Activated naive CD8-positive, alpha-beta T cell treated with anti-CD3 and anti-CD28 coated beads, Interleukin-2, amount 50 U/mL, for 24 hours (primary cell): ENCODE measurements at regions not wholly inside any gene's neighbourhood (a gene's known extent, or its start where the extent isn't known, plus 50 kb on each side); places are given as distances from the start of the nearest gene placed in this dataset.
A peak's percentile ranks its signal among the peaks of the same experiment; 100 is the strongest.

ENCODE experiments used
- ATAC-seq: fragments of 150-1000 bp; cut with Tn5 transposase; one replicate; pipeline ENCODE4 v1.10.0; 2021
- DNase-seq: peaks from one replicate; pipeline ENCODE4 v3.0.0; 2021
- H3K27ac Mint-ChIP-seq: one replicate; pipeline ENCODE4 v1.8.0; 2021; ENCODE audit warnings: mild to moderate bottlenecking, mixed read lengths
- H3K27me3 Mint-ChIP-seq: one replicate; pipeline ENCODE4 v1.8.0; 2021; ENCODE audit warnings: mixed read lengths
- H3K36me3 Mint-ChIP-seq: one replicate; pipeline ENCODE4 v1.8.0; 2021; ENCODE audit warnings: low read depth, mixed read lengths
- H3K4me1 Mint-ChIP-seq: one replicate; pipeline ENCODE4 v1.8.0; 2021; ENCODE audit warnings: mixed read lengths
- H3K4me3 Mint-ChIP-seq: one replicate; pipeline ENCODE4 v1.8.0; 2021; ENCODE audit warnings: mild to moderate bottlenecking, moderate library complexity, mixed read lengths
- H3K9me3 Mint-ChIP-seq: one replicate; pipeline ENCODE4 v1.8.0; 2021; ENCODE audit warnings: mixed read lengths

DNA sequence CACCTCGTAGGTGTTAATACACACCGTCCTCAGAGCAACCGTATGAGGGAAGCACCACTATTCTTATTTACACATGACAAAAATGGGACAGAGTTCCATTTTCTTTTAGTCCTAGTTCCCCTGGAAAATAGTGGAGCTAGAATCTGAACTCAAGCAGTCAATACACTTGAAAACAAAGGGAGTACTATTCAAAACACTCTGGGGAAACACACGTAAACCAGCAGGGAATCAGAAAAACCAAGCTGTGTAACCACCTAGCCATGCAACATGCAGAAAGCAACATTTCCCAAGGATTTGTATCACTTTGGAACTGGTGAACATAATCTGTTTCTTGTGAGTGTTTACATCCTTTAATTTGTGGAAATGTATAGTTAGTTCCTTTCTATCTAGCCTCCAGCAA, 208.2 kb downstream of the UBE2E3 start:
- no peaks in the 10 kb centered on the region for H3K27me3 Mint-ChIP-seq
- H3K4me3 Mint-ChIP-seq: no peak overlapping the region
- H3K27ac Mint-ChIP-seq: no peak overlapping the region
- H3K4me1 Mint-ChIP-seq: peaks cover 42% of the 10 kb centered on the region
- no peaks in the 10 kb centered on the region for H3K9me3 Mint-ChIP-seq
- ATAC-seq (no peak), DNase-seq (no peak)
- H3K36me3 Mint-ChIP-seq: no peaks in the 10 kb centered on the region

DNA sequence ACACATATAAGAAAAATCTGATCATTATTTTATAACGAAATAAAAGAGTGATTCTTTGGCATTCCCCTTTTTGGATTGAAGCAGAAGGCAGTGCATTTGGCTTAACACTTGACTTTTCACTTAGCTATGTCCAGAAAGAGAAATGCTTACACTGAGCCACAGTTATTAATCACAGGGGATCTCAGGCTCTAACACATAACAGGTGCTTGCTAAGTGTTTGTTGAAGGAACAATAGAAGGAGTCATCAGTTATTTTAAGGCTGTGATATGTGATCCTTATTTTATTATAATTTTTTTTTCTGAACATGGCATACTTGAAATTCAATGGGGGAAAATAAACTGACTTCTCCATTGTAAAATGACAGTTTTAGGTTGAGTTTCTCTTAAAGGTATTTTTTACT, 209.5 kb downstream of the UBE2E3 start:
- Mint-ChIP-seq H3K27me3 (no peaks in the 10 kb centered on the region), H3K4me3 (no peak overlapping the region), H3K4me1 (peaks cover 30% of the 10 kb centered on the region), H3K27ac (no peak overlapping the region), H3K36me3 (no peaks in the 10 kb centered on the region), H3K9me3 (no peaks in the 10 kb centered on the region)
- DNase-seq (no peak), ATAC-seq (no peak)

DNA sequence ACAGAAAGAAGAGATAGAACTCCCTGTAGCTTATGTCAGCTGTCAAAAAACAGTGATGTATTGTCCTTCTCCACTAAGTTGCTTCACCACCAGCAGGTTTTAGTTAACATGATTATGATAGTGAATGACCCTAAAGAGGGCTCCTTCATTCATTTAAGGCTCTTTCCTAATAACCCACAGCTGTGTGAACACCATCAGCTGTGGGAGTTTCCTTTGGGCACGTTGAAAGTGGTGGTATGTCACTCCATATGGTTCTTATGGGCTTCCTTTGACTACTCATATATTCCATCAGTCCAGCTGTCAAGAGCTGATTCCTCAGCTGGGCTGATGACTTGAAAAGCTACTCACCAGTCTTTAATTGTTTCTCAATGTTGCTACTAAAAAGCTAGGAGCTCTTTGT, 210.3 kb downstream of the UBE2E3 start:
- peaks cover 1% of the 10 kb centered on the region for H3K36me3 Mint-ChIP-seq
- H3K27me3 Mint-ChIP-seq: no peaks in the 10 kb centered on the region
- peak; percentile 54 for ATAC-seq
- peaks cover 23% of the 10 kb centered on the region for H3K4me1 Mint-ChIP-seq
- H3K27ac Mint-ChIP-seq: peak overlapping the region; percentile 9
- no peaks in the 10 kb centered on the region for H3K9me3 Mint-ChIP-seq
- no peak for DNase-seq
- no peak overlapping the region for H3K4me3 Mint-ChIP-seq

GRCh38 chr2:181193550-181193949, 213.1 kb downstream of the UBE2E3 start:
- no peak for DNase-seq
- H3K36me3 Mint-ChIP-seq: peaks cover 1% of the 10 kb centered on the region
- H3K4me1 Mint-ChIP-seq: peaks cover 41% of the 10 kb centered on the region
- no peaks in the 10 kb centered on the region for H3K9me3 Mint-ChIP-seq
- no peak overlapping the region for H3K27ac Mint-ChIP-seq
- no peak overlapping the region for H3K4me3 Mint-ChIP-seq
- no peak for ATAC-seq
- no peaks in the 10 kb centered on the region for H3K27me3 Mint-ChIP-seq

- H3K4me3 Mint-ChIP-seq: no peak overlapping the region
Observed at GRCh38 chr2:181196401-181196800, 216.0 kb downstream of the UBE2E3 start.

GRCh38 chr2:181197140-181197760, 216.8 kb downstream of the UBE2E3 start:
- Mint-ChIP-seq H3K9me3 (peaks cover 4% of the 10 kb centered on the region), H3K4me1 (peaks cover 40% of the 10 kb centered on the region), H3K27me3 (no peaks in the 10 kb centered on the region), H3K27ac (no peak overlapping the region), H3K36me3 (peaks cover 4% of the 10 kb centered on the region), H3K4me3 (no peak overlapping the region)
- ATAC-seq (peak; percentile 65), DNase-seq (no peak)

More at GRCh38 chr2:181196401-181196800, 216.0 kb downstream of the UBE2E3 start:
- DNase-seq (no peak), ATAC-seq (peak; percentile 71)
- peaks cover 37% of the 10 kb centered on the region for H3K4me1 Mint-ChIP-seq
- peak overlapping the region; percentile 15 for H3K27ac Mint-ChIP-seq
- no peaks in the 10 kb centered on the region for H3K27me3 Mint-ChIP-seq
- H3K9me3 Mint-ChIP-seq: peaks cover 1% of the 10 kb centered on the region
- H3K36me3 Mint-ChIP-seq: peaks cover 1% of the 10 kb centered on the region

DNA sequence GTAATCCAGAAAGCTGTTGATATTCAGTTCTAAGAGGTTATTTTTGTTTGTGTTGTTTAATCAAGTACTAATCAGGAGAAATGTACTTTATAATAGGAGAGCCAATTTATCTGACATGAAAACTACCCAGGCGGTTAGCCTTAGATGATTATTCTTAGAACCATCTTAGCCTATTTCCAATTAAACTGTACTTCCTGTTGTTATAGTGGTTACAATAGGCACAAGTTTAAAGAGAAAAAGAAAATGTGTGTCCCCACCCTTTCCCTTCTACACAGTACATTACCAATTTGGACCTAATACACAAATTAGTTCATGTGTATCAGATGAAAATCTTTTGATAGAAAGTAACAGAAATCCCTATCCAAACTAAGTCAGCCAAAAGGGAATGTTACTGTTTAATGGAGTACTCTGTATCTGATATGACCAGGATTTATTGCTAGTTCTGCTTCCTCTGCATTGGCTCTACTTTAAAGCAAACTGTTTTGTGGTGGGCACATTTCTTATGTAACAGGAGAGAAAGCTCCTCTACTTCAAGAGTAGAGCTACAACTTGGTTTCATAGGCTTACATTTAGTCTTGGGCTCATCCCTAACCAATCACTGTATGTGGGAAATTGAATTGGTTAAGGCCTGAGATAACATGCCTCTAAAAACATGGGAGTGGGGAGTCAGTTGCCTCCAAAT, 217.9 kb downstream of the UBE2E3 start:
- Mint-ChIP-seq H3K36me3 (peaks cover 4% of the 10 kb centered on the region), H3K27ac (no peak overlapping the region), H3K27me3 (no peaks in the 10 kb centered on the region), H3K9me3 (peaks cover 7% of the 10 kb centered on the region), H3K4me1 (peaks cover 40% of the 10 kb centered on the region), H3K4me3 (no peak overlapping the region)
- DNase-seq (no peak), ATAC-seq (no peak)

DNA sequence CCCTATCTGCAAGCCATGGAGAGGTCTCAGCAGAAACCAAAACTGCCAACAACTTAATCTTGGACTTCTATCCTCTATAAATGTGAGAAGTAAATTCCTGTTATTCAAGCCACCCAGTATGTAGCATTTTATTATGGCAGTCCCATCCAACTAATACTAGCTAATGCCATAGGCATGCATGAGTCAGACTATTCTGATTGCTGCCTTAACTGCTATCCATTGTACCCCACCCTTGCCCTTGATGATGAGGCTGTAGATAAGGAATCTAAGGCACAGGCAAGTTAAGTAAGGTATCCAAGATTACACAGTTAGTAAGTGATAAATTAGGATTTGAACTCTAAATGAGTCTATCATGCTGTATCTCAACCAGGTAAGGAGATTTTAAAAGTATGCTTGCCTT, 223.0 kb downstream of the UBE2E3 start:
- Mint-ChIP-seq H3K4me1 (peaks cover 17% of the 10 kb centered on the region), H3K4me3 (no peak overlapping the region), H3K9me3 (peaks cover 37% of the 10 kb centered on the region), H3K36me3 (peaks cover 30% of the 10 kb centered on the region), H3K27ac (no peak overlapping the region), H3K27me3 (no peaks in the 10 kb centered on the region)
- no peak for ATAC-seq
- no peak for DNase-seq

DNA sequence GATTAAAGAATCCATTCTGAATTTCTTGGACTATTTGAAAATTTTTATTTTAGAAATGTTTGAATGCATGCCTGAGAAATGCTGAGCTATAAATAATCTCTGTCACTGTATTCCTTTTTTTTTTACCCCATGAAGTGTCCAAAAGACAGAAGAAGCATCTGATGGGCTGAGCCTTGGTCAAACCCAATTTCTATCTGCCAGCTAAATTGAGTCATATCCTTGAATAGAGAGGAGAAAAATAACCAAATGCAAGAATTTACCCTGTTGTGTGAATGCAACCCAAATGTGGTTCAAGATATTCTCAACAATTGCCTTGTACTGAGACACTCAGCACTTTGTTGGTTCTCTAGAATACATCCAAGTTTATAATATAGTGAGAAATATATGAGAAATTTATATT, 223.5 kb downstream of the UBE2E3 start:
- peaks cover 30% of the 10 kb centered on the region for H3K36me3 Mint-ChIP-seq
- no peaks in the 10 kb centered on the region for H3K27me3 Mint-ChIP-seq
- H3K27ac Mint-ChIP-seq: no peak overlapping the region
- DNase-seq: no peak
- no peak overlapping the region for H3K4me3 Mint-ChIP-seq
- peaks cover 37% of the 10 kb centered on the region for H3K9me3 Mint-ChIP-seq
- peaks cover 12% of the 10 kb centered on the region for H3K4me1 Mint-ChIP-seq
- ATAC-seq: no peak

DNA sequence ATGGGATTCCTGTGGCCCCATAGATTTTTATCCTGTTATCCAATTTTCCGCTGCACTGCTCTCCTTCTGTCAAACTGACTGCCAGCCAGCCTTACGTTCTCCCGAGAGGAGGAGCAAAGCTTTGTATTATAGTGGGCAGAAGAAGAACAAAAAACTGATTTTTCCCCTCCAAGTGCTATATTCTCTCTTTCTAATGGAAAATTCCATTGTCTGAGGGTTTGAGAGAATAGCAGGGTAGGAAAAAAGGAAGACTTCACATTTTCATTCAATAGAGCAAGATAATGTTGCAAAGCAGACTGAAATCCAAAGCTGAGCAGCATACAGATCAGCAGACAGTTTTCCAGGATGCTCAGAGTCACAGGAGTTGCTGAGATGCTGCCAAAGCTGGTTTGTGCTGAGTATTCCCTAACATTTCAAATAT, 238.0 kb downstream of the UBE2E3 start:
- H3K4me3 Mint-ChIP-seq: no peak overlapping the region
- no peak for ATAC-seq
- peaks cover 7% of the 10 kb centered on the region for H3K4me1 Mint-ChIP-seq
- H3K27ac Mint-ChIP-seq: no peak overlapping the region
- H3K9me3 Mint-ChIP-seq: peaks cover 25% of the 10 kb centered on the region
- H3K36me3 Mint-ChIP-seq: no peaks in the 10 kb centered on the region
- H3K27me3 Mint-ChIP-seq: no peaks in the 10 kb centered on the region
- no peak for DNase-seq

- no peak for DNase-seq
- Mint-ChIP-seq H3K27me3 (no peaks in the 10 kb centered on the region), H3K4me3 (peak overlapping the region; percentile 16), H3K27ac (peak overlapping the region; percentile 50), H3K9me3 (peaks cover 22% of the 10 kb centered on the region), H3K36me3 (peaks cover 9% of the 10 kb centered on the region), H3K4me1 (peaks cover 22% of the 10 kb centered on the region)
- ATAC-seq: peak; percentile 49
Observed at GRCh38 chr2:181223234-181223633, 234.0 kb upstream of the ITGA4 start.

- peak; percentile 54 for ATAC-seq
- H3K4me1 Mint-ChIP-seq: peaks cover 22% of the 10 kb centered on the region
- H3K27ac Mint-ChIP-seq: peak overlapping the region; percentile 75
- peaks cover 22% of the 10 kb centered on the region for H3K9me3 Mint-ChIP-seq
- no peaks in the 10 kb centered on the region for H3K27me3 Mint-ChIP-seq
- peaks cover 12% of the 10 kb centered on the region for H3K36me3 Mint-ChIP-seq
- peak overlapping the region; percentile 58 for H3K4me3 Mint-ChIP-seq
- no peak for DNase-seq
Observed at GRCh38 chr2:181224866-181225265, 232.3 kb upstream of the ITGA4 start.

DNA sequence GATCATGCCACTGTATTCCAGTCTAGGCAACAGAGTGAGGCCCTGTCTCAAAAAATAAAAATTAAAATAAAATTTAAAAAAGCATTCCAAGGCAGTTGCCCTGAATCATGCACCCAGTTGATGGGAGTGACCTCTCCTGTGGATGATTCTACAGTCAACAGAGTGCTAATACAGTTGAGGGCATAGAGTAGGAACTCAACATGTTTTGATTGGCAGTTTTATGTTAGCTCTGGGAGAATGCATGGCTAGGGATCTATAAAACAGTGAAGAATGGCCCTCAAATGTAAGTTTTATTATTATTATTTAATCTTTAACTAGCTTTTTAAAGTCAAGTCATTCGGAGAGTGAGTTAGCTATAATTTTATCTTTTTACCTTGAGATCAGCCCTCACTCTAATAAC, 228.5 kb upstream of the ITGA4 start:
- no peaks in the 10 kb centered on the region for H3K27me3 Mint-ChIP-seq
- no peak overlapping the region for H3K4me3 Mint-ChIP-seq
- DNase-seq (no peak), ATAC-seq (no peak)
- H3K36me3 Mint-ChIP-seq: peaks cover 12% of the 10 kb centered on the region
- H3K4me1 Mint-ChIP-seq: peaks cover 22% of the 10 kb centered on the region
- H3K27ac Mint-ChIP-seq: no peak overlapping the region
- peaks cover 5% of the 10 kb centered on the region for H3K9me3 Mint-ChIP-seq

DNA sequence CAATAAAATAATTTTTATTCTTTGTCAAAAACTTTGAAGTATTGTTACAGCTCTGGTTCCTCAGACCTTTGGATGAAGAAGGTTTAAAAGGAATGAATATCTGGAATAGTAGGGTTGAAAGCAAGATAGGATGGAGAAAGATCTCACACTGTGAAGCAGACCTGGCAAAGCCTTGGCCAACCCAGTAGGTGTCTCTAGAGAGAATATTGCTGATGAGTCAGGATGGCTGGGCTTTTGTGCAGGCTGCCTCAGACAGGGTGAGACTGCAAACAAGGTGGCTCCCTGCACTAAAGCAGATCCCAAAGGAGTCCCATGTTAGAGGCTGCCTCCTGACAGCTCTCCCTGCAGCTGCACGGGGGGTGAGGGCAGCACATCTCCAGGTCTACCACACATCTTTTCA, 226.0 kb upstream of the ITGA4 start:
- Mint-ChIP-seq H3K4me3 (no peak overlapping the region), H3K27me3 (no peaks in the 10 kb centered on the region), H3K9me3 (peaks cover 5% of the 10 kb centered on the region), H3K4me1 (peaks cover 12% of the 10 kb centered on the region), H3K27ac (no peak overlapping the region), H3K36me3 (peaks cover 12% of the 10 kb centered on the region)
- DNase-seq (no peak), ATAC-seq (no peak)

DNA sequence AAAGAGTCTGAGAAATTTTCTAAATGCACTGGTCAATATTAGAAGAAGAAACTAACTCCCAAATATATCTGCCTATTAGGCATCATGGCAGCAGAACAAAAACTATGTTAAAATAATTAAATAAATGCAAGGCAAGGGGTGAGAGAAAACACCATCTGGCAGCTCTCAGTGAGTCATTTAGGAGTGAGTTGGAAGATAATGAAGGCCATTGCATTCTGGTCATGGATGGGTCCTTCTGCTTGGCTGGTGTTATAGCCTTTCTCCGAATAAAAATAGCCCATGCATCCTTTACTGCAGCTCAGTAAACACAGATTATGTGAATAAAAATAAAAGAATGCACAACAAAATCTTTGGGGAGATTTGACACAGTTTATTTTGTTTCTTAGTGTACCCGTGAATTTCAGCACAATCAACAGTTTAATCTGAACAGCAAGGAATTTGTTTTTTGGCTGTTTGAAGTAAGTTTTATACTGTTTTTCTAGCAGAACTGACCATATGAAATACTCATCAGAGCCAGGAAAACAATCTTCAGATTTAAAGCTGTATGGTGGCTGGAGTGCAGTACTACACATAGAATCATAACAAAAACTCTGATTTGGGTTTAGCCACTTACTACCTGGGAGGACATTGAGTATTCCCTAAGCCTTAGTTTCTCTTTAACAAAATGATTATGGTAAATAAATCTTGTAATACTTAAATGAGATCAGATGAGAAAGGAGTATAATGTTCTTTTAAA, 225.1 kb upstream of the ITGA4 start:
- Mint-ChIP-seq H3K27me3 (no peaks in the 10 kb centered on the region), H3K27ac (no peak overlapping the region), H3K36me3 (peaks cover 7% of the 10 kb centered on the region)

More for the DNA sequence above, 225.1 kb upstream of the ITGA4 start:
- ATAC-seq (no peak), DNase-seq (no peak)
- H3K4me1 Mint-ChIP-seq: peaks cover 12% of the 10 kb centered on the region
- peaks cover 5% of the 10 kb centered on the region for H3K9me3 Mint-ChIP-seq
- no peak overlapping the region for H3K4me3 Mint-ChIP-seq
